Jurkat, Clone E6-1 (cell line): ENCODE measurements at regions not wholly inside any gene's neighbourhood (a gene's known extent, or its start where the extent isn't known, plus 50 kb on each side); places are given as distances from the start of the nearest gene placed in this dataset.

ENCODE experiments used
- DNase-seq: peaks from one replicate; pipeline ENCODE4 v3.0.0-alpha.2; 2011; ENCODE audit warnings: low read depth, low spot score
- H3K4me3 ChIP-seq: 2 replicates; pipeline ENCODE4 v1.5.1; 2011; ENCODE audit warnings: mild to moderate bottlenecking, low read length, control low read depth, moderate library complexity

GRCh38 chr14:85399186-85399585 lies 130.8 kb upstream of the FLRT2 start:
- H3K4me3 ChIP-seq: no peak overlapping the region

GRCh38 chr14:85400678-85401077 lies 129.3 kb upstream of the FLRT2 start:
- no peak overlapping the region for H3K4me3 ChIP-seq
- no peak for DNase-seq

More at GRCh38 chr14:85399186-85399585, 130.8 kb upstream of the FLRT2 start:
- no peak for DNase-seq

DNA sequence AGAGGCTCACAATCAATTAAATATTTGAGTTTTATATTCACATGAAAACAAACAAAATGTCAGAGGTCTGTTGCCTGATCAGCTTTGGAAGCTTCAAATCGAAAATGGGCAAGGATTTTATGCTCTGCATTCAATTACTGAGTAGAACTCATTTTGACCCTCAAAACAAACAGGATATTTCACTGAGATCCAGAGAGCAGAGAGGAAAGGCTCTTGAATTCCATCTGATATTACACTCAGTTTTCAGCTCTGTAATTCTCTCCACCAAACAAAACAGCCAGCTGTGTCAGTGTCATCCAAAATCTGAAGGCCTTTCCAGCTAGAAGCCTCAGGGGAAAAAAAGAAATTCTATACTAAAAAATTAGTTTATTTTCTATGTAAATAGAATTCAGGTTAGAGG lies 128.6 kb upstream of the FLRT2 start:
- no peak overlapping the region for H3K4me3 ChIP-seq
- no peak for DNase-seq

DNA sequence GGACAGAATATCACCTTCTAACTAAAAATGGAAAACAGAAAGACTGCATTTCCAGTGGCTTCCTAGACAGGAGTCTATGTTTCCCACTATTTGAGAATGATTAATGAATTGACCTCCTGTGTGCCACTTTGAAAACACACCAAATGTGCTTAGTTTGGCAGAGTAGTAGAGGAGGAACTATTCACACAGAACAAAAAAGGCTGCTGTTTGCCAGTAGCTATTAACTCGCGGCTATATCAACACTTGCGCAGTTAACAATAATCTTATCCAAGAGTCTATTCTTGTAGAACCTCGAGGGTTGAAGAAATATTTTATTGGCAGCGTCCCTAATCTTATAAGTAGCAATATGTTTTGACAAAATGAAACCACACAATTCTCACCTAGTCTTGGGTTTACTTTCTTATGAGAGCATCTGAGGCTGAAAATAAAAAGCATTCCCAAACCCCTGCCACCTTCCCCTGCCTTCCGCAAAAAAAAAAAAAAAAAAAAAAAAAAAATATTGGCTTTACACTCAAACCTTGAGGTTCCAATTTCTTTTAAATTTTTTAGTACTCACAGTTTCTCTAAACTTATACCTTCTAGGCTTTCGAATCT lies 127.3 kb upstream of the FLRT2 start:
- DNase-seq: no peak
- no peak overlapping the region for H3K4me3 ChIP-seq

- H3K4me3 ChIP-seq: no peak overlapping the region
- DNase-seq: no peak
Measured at GRCh38 chr14:85409481-85410210, 120.3 kb upstream of the FLRT2 start.

- no peak for DNase-seq
- no peak overlapping the region for H3K4me3 ChIP-seq
Measured at GRCh38 chr14:85412756-85413155, 117.2 kb upstream of the FLRT2 start.

DNA sequence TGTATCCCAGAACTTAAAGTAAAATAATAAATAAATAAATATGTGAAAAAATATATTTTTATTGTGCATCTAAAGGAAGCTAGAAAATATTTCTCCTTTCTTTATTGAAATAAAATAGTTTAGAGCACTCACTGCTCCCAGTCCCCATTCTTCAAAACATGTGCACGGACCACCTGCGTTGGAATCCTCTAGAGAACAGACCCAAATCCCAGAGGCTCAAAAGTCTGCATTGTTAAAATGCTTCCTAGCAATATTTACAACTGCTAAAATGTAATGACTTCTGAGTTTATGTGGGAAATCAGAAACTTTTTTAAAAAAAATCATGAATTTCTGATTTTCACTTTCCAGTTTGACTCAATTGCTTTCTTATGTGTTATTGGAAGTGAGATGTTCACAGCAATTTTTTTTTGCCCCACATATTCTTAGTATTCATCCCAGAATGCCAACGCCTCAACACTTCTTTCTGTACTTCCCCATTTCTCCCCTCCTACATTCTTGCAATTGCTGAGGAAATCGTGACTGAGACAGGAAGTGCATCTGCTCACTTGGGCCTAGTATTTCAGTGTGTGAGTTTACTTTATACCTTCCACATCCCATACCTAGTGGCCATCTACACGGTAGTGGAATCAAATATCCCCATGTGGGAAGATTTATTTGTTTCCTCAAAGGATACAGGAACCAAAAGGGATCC lies 116.0 kb upstream of the FLRT2 start:
- no peak for DNase-seq
- H3K4me3 ChIP-seq: no peak overlapping the region

GRCh38 chr14:85415015-85415712 lies 114.8 kb upstream of the FLRT2 start:
- DNase-seq: no peak

GRCh38 chr14:85416771-85417170 lies 113.2 kb upstream of the FLRT2 start:
- no peak for DNase-seq
- H3K4me3 ChIP-seq: no peak overlapping the region

More at GRCh38 chr14:85415015-85415712, 114.8 kb upstream of the FLRT2 start:
- H3K4me3 ChIP-seq: no peak overlapping the region

GRCh38 chr14:85417396-85417795 lies 112.5 kb upstream of the FLRT2 start:
- H3K4me3 ChIP-seq: no peak overlapping the region
- no peak for DNase-seq

DNA sequence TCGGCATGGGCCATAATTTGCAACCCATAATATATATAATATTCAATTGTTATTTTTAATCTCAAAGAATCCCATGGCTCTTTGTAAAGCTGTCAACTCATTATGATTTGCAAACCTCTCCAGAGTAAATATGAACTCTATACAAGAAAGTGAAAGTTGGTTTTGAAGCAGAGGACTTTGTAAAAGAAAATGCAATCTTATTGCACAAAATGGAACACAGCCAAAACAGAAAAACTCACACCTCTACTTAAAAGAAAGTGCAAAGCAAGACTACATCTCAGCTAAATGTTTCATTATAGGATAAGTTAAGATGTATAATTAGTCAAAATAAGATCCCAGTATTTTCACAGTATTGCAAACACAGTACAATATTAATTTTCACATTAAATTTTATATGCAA lies 111.2 kb upstream of the FLRT2 start:
- H3K4me3 ChIP-seq: no peak overlapping the region
- DNase-seq: no peak

DNA sequence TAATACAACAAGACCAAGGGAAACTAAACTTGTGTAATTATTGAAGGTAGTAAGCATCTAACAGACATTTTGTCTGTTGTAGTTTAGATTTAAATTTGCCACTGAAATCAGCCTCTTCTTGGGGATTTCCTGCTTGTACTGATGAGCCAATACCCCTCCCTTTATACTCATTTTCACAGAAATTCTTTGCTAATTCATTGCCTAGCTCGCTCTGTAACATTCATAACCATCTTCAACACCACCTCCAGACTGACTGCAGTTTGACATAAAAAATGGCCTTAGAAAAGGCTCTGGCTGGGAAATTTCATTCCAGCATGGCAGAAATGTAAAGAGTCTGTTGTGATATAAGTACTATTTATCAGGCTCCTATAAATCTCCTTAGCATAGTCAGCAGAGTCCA lies 109.7 kb upstream of the FLRT2 start:
- no peak for DNase-seq
- no peak overlapping the region for H3K4me3 ChIP-seq

DNA sequence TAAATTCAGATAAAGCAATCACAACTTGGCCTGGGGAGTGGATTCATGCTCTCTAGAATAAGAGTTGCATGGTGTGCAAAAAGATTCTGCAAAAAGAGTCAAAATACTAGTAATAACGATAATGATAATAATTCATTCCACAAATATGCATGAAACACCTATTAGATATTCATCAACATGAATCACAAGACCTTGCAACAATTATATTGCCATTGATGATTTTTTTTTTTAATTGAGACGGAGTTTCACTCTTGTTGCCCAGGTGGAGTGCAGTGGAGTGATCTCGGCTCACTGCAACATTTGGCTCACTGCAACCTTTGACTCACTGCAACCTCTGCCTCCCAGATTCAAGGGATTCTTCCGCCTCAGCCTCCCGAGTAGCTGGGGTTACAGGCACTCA lies 109.2 kb upstream of the FLRT2 start:
- no peak for DNase-seq
- H3K4me3 ChIP-seq: no peak overlapping the region

DNA sequence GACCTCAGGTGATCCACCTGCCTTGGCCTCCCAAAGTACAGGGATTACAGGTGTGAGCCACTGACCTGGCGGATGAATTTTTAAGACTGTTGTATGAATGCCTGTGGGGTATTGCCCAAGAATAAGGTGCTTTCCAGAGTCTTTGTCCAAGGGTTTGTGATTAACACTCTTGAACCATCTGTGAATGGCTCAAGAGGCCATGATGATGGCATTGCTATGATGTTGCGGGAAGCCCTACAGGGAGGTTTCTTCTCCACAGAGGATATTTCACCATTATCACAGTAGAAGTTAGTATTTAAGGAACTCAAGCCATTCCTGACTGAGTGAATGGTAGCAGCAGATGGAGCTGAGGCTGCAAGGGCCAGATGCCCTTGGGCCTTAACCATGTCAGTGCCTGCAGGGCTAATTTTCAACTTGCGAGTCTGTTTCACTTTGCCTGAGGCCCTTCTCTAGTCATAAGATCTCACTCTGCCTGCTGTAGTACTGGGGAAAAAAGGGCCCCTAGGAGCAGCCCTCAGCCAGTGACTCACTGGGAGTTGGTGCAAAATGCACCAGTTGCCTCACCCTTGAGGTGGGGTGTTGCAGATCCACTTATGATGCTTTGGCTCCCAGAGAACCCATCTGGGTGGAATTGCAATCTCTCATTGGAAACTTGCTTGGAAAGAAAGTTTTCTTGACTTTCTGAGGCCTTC lies 108.6 kb upstream of the FLRT2 start:
- no peak overlapping the region for H3K4me3 ChIP-seq
- no peak for DNase-seq

GRCh38 chr14:85423889-85424288 lies 106.1 kb upstream of the FLRT2 start:
- no peak overlapping the region for H3K4me3 ChIP-seq
- DNase-seq: no peak

GRCh38 chr14:85425507-85425906 lies 104.4 kb upstream of the FLRT2 start:
- DNase-seq: no peak
- H3K4me3 ChIP-seq: no peak overlapping the region

DNA sequence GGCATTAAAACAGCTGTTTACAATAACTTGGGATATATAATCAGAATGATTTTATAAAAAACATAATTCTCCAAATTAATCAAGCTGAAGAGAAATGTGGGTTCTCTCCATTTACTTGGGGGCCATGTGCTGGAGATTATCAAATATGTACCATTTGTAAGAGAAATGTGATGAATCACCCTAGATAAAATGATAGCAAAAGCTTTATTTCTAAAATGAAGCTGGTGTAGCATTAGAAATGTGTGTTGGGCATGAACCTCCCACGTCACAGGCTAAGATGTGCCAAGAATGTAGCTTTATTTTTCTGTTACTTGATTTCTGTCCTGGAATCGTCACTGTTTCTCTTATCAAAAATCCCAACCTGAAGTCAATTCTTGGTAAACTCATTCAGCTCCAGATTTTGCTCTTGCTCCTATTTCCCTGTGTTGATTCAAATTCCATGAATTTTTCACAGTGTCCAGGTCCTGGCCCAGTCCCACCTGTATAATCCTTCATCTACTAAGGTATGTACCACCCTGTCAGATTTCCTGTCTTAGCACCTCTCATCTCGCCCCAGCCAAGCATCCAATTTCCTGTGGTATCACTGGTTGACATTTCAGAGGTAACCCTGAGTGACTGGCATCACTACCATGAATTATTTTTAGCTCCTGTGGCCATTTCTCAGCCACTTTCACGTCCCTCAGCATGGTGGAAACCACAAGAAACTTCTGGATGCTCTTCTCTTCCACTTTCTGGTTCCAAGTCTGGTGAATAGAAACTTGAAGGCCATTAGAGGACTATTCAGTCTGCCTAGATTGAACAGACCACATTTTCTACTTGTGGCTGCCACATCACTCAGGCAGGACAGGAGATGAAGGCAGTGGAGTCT lies 103.6 kb upstream of the FLRT2 start:
- no peak overlapping the region for H3K4me3 ChIP-seq
- DNase-seq: no peak

- no peak for DNase-seq
- no peak overlapping the region for H3K4me3 ChIP-seq
Measured at GRCh38 chr14:85428926-85429325, 101.0 kb upstream of the FLRT2 start.
